ENCODE measurements at regions not wholly inside any gene's neighbourhood (a gene's known extent, or its start where the extent isn't known, plus 50 kb on each side); places are given as distances from the start of the nearest gene placed in this dataset.

- TF ChIP-seq YY1 (IDR thresholded peaks at IDR 0.05; ENCODE audit: insufficient read depth, insufficient read length), result no peak
- no peak for TF ChIP-seq SUZ12 (IDR thresholded peaks at IDR 0.05; ENCODE audit: extremely low read depth, insufficient read depth, insufficient read length)
Measured at GRCh38 chr2:238638982-238639628, 208.8 kb upstream of the TWIST2 start.

All from NT2/D1 (cell line).